KMS-11 (cell line): ENCODE measurements at regions not wholly inside any gene's neighbourhood (a gene's known extent, or its start where the extent isn't known, plus 50 kb on each side); places are given as distances from the start of the nearest gene placed in this dataset.

ENCODE experiments used
- H2AFZ ChIP-seq: fragments of 200-600 bp; sonication (generic); 2 replicates; pipeline ENCODE4 v1.6.1; 2016; ENCODE audit warnings: antibody characterized with exemption, mixed run types, low read depth
- H3K27ac ChIP-seq: fragments of 200-600 bp; sonication (generic); 2 replicates; pipeline ENCODE4 v1.6.1; 2016; ENCODE audit warnings: mild to moderate bottlenecking, mixed run types
- H3K27me3 ChIP-seq: fragments of 200-600 bp; sonication (generic); 2 replicates; pipeline ENCODE4 v1.6.1; 2017; ENCODE audit warnings: mild to moderate bottlenecking, low read depth, mixed run types, moderate library complexity; ENCODE audit not compliant: insufficient read depth
- H3K36me3 ChIP-seq: fragments of 200-600 bp; sonication (generic); 2 replicates; pipeline ENCODE4 v1.6.1; 2017; ENCODE audit warnings: mild to moderate bottlenecking, mixed run types; ENCODE audit not compliant: insufficient read depth
- H3K4me1 ChIP-seq: fragments of 200-600 bp; sonication (generic); 2 replicates; pipeline ENCODE4 v1.6.1; 2016; ENCODE audit warnings: mild to moderate bottlenecking, low read depth, mixed run types; ENCODE audit not compliant: poor library complexity, severe bottlenecking
- H3K4me2 ChIP-seq: fragments of 200-600 bp; sonication (generic); 2 replicates; pipeline ENCODE4 v1.7.0; 2016; ENCODE audit warnings: mild to moderate bottlenecking, mixed run types
- H3K4me3 ChIP-seq: fragments of 200-600 bp; sonication (generic); IDR thresholded peaks from 2 replicates; pipeline ENCODE4 v1.6.1; 2017; ENCODE audit warnings: low read depth, low read length, mixed read lengths; ENCODE audit not compliant: insufficient read depth
- H3K79me2 ChIP-seq: fragments of 200-600 bp; sonication (generic); 2 replicates; pipeline ENCODE4 v1.6.1; 2016; ENCODE audit warnings: low read depth, mixed run types; ENCODE audit not compliant: insufficient read depth
- H3K9ac ChIP-seq: fragments of 200-600 bp; sonication (generic); 2 replicates; pipeline ENCODE4 v1.6.1; 2016; ENCODE audit warnings: mild to moderate bottlenecking, mixed run types
- H4K20me1 ChIP-seq: fragments of 200-600 bp; sonication (generic); 2 replicates; pipeline ENCODE4 v1.6.1; 2016; ENCODE audit warnings: mild to moderate bottlenecking, mixed run types; ENCODE audit not compliant: insufficient read depth
- CTCF ChIP-seq: fragments of 200-600 bp; sonication (generic); conservative IDR thresholded peaks from 2 replicates; pipeline ENCODE4 v1.6.1; 2017; ENCODE audit warnings: low read depth, mild to moderate bottlenecking, antibody characterized with exemption, low read length, moderate library complexity, mixed read lengths

GRCh38 chr22:47914481-47915097 lies 1152.1 kb downstream of the TBC1D22A start:
- Histone ChIP-seq H3K27me3 (no peaks in the 10 kb centered on the region; the same call in 1 of the 2 replicates), H3K36me3 (no peaks in the 10 kb centered on the region), H2AFZ (no peak overlapping the region), H4K20me1 (no peaks in the 10 kb centered on the region), H3K79me2 (no peaks in the 10 kb centered on the region), H3K4me3 (no peak overlapping the region), H3K4me1 (no peaks in the 10 kb centered on the region), H3K27ac (no peak overlapping the region), H3K9ac (no peak overlapping the region), H3K4me2 (no peak overlapping the region)
- no peak for TF ChIP-seq CTCF

- no peak for TF ChIP-seq CTCF
- Histone ChIP-seq H3K9ac (no peak overlapping the region), H3K4me3 (no peak overlapping the region), H3K27ac (no peak overlapping the region), H3K4me2 (no peak overlapping the region), H3K27me3 (no peaks in the 10 kb centered on the region), H3K4me1 (no peaks in the 10 kb centered on the region), H3K79me2 (no peaks in the 10 kb centered on the region), H2AFZ (no peak overlapping the region), H3K36me3 (no peaks in the 10 kb centered on the region), H4K20me1 (no peaks in the 10 kb centered on the region)
Measured at GRCh38 chr22:47902646-47903180, 1140.3 kb downstream of the TBC1D22A start.

- no peaks in the 10 kb centered on the region for H3K36me3 ChIP-seq
- no peak for TF ChIP-seq CTCF
- no peaks in the 10 kb centered on the region for H3K27me3 ChIP-seq
- H3K4me1 ChIP-seq = no peaks in the 10 kb centered on the region
- H3K79me2 ChIP-seq = no peaks in the 10 kb centered on the region
- no peak overlapping the region for H3K9ac ChIP-seq
- H4K20me1 ChIP-seq = no peaks in the 10 kb centered on the region
- H3K4me3 ChIP-seq = no peak overlapping the region
- no peak overlapping the region for H3K4me2 ChIP-seq
- no peak overlapping the region for H3K27ac ChIP-seq
- no peak overlapping the region for H2AFZ ChIP-seq
Measured at GRCh38 chr22:47901911-47902310, 1139.5 kb downstream of the TBC1D22A start.

GRCh38 chr22:47899894-47900293 lies 1137.4 kb downstream of the TBC1D22A start:
- no peaks in the 10 kb centered on the region for H3K36me3 ChIP-seq
- H4K20me1 ChIP-seq = no peaks in the 10 kb centered on the region
- no peak overlapping the region for H2AFZ ChIP-seq
- H3K4me2 ChIP-seq = no peak overlapping the region
- no peak overlapping the region for H3K9ac ChIP-seq
- H3K79me2 ChIP-seq = no peaks in the 10 kb centered on the region
- H3K4me3 ChIP-seq = no peak overlapping the region
- no peak overlapping the region for H3K27ac ChIP-seq
- no peaks in the 10 kb centered on the region for H3K4me1 ChIP-seq
- H3K27me3 ChIP-seq = no peaks in the 10 kb centered on the region
- TF ChIP-seq CTCF = no peak
